ENCODE measurements at regions not wholly inside any gene's neighbourhood (a gene's known extent, or its start where the extent isn't known, plus 50 kb on each side); places are given as distances from the start of the nearest gene placed in this dataset.

- TF ChIP-seq, protein P1, sequence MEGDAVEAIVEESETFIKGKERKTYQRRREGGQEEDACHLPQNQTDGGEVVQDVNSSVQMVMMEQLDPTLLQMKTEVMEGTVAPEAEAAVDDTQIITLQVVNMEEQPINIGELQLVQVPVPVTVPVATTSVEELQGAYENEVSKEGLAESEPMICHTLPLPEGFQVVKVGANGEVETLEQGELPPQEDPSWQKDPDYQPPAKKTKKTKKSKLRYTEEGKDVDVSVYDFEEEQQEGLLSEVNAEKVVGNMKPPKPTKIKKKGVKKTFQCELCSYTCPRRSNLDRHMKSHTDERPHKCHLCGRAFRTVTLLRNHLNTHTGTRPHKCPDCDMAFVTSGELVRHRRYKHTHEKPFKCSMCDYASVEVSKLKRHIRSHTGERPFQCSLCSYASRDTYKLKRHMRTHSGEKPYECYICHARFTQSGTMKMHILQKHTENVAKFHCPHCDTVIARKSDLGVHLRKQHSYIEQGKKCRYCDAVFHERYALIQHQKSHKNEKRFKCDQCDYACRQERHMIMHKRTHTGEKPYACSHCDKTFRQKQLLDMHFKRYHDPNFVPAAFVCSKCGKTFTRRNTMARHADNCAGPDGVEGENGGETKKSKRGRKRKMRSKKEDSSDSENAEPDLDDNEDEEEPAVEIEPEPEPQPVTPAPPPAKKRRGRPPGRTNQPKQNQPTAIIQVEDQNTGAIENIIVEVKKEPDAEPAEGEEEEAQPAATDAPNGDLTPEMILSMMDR (IDR thresholded peaks at IDR 0.05; ENCODE audit: insufficient read depth, low read depth, low read length), result no peak
- no peak for TF ChIP-seq EZH2 (IDR thresholded peaks at IDR 0.05; ENCODE audit: insufficient read depth, low read length)
Observed at GRCh38 chr11:134822897-134823296, 410.9 kb upstream of the B3GAT1 start.

Measured in astrocyte (in vitro differentiated cells and primary cell).